ENCODE measurements at regions not wholly inside any gene's neighbourhood (a gene's known extent, or its start where the extent isn't known, plus 50 kb on each side); places are given as distances from the start of the nearest gene placed in this dataset.

- no peaks in the 10 kb centered on the region for H3K36me3 ChIP-seq (ENCODE audit: control insufficient read depth, insufficient read depth, low read length)
- DNase-seq (ENCODE audit: extremely low read depth, insufficient read length), result no peak
- TF ChIP-seq CTCF (IDR thresholded peaks at IDR 0.05; ENCODE audit: insufficient read depth, low read length, poor library complexity, severe bottlenecking), result no peak
Observed at GRCh38 chr16:59424714-59425273, 690.7 kb upstream of the GOT2 start.

GRCh38 chr16:59411961-59412841 lies 678.1 kb upstream of the GOT2 start:
- no peak for DNase-seq (ENCODE audit: extremely low read depth, insufficient read length)
- no peak for TF ChIP-seq CTCF (IDR thresholded peaks at IDR 0.05; ENCODE audit: insufficient read depth, low read length, poor library complexity, severe bottlenecking)
- H3K4me3 ChIP-seq (replicated peaks; ENCODE audit: low read depth, low read length), result no peak overlapping the region

More at GRCh38 chr16:59424714-59425273, 690.7 kb upstream of the GOT2 start:
- no peak overlapping the region for H3K4me3 ChIP-seq (replicated peaks; ENCODE audit: low read depth, low read length)
- no peaks in the 10 kb centered on the region for H3K27me3 ChIP-seq (replicated peaks; ENCODE audit: control insufficient read depth, insufficient read depth, low read length)

DNA sequence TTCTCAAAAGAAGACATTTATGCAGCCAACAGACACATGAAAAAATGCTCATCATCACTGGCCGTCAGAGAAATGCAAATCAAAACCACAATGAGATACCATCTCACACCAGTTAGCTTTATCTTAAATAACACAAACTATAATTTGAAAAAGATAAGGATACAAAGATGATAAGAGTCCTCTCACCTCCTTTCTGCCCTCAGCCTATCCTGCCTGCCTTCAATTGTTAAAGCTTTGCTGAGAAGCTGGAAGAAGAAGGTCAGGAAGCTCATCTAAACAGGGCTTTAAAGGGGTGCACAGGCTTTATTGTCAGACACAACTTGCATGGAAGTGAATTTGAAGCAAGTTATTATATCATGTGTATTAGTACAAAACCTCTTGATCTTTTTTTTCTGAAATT lies 676.3 kb upstream of the GOT2 start:
- no peaks in the 10 kb centered on the region for H3K36me3 ChIP-seq (ENCODE audit: control insufficient read depth, insufficient read depth, low read length)
- no peak overlapping the region for H3K4me3 ChIP-seq (replicated peaks; ENCODE audit: low read depth, low read length)
- no peak for TF ChIP-seq CTCF (IDR thresholded peaks at IDR 0.05; ENCODE audit: insufficient read depth, low read length, poor library complexity, severe bottlenecking)

More at GRCh38 chr16:59411961-59412841, 678.1 kb upstream of the GOT2 start:
- no peaks in the 10 kb centered on the region for H3K36me3 ChIP-seq (ENCODE audit: control insufficient read depth, insufficient read depth, low read length)
- no peaks in the 10 kb centered on the region for H3K27me3 ChIP-seq (replicated peaks; ENCODE audit: control insufficient read depth, insufficient read depth, low read length)

GRCh38 chr16:59405802-59406201 lies 671.7 kb upstream of the GOT2 start:
- no peak for DNase-seq (ENCODE audit: extremely low read depth, insufficient read length)
- Histone ChIP-seq H3K4me3 (replicated peaks; ENCODE audit: low read depth, low read length) (no peak overlapping the region), H3K27me3 (replicated peaks; ENCODE audit: control insufficient read depth, insufficient read depth, low read length) (no peaks in the 10 kb centered on the region), H3K36me3 (ENCODE audit: control insufficient read depth, insufficient read depth, low read length) (no peaks in the 10 kb centered on the region)
- no peak for TF ChIP-seq CTCF (IDR thresholded peaks at IDR 0.05; ENCODE audit: insufficient read depth, low read length, poor library complexity, severe bottlenecking)

More for the DNA sequence above, 676.3 kb upstream of the GOT2 start:
- no peak for DNase-seq (ENCODE audit: extremely low read depth, insufficient read length)
- no peaks in the 10 kb centered on the region for H3K27me3 ChIP-seq (replicated peaks; ENCODE audit: control insufficient read depth, insufficient read depth, low read length)

- TF ChIP-seq CTCF (IDR thresholded peaks at IDR 0.05; ENCODE audit: insufficient read depth, low read length, poor library complexity, severe bottlenecking), result no peak
- no peak for DNase-seq (ENCODE audit: extremely low read depth, insufficient read length)
- no peaks in the 10 kb centered on the region for H3K36me3 ChIP-seq (ENCODE audit: control insufficient read depth, insufficient read depth, low read length)
Observed at GRCh38 chr16:59404509-59404908, 670.4 kb upstream of the GOT2 start.

More at GRCh38 chr16:59404509-59404908, 670.4 kb upstream of the GOT2 start:
- Histone ChIP-seq H3K4me3 (replicated peaks; ENCODE audit: low read depth, low read length) (no peak overlapping the region), H3K27me3 (replicated peaks; ENCODE audit: control insufficient read depth, insufficient read depth, low read length) (no peaks in the 10 kb centered on the region)

All from GM06990 (cell line).